OCI-LY7 (cell line): ENCODE measurements at regions not wholly inside any gene's neighbourhood (a gene's known extent, or its start where the extent isn't known, plus 50 kb on each side); places are given as distances from the start of the nearest gene placed in this dataset.

Experiments
- BruUV-seq: library from RNA; stranded (reverse); fragments of 400-500 nt; replicated peaks from 2 replicates; lab custom pipeline; 2021; lab: Mats Ljungman, UMichigan
- CTCF ChIA-PET: fragments of 300-600 bp; sonication (Branson Sonifier 250); formaldehyde crosslinking; loops from one replicate; lab custom pipeline; 2022; ENCODE audit warnings: antibody characterized with exemption; ENCODE audit not compliant: unreplicated experiment; lab: Charles Lee
- POLR2A ChIA-PET: fragments of 300-600 bp; sonication (Branson Sonifier 250); formaldehyde crosslinking; loops from one replicate; lab custom pipeline; 2022; ENCODE audit warnings: antibody characterized with exemption; lab: Charles Lee
- DNase-seq: peaks from one replicate; pipeline ENCODE4 v3.0.0-alpha.2; 2015; ENCODE audit warnings: low spot score
- H2AFZ ChIP-seq: fragments of 200-600 bp; sonication (generic), shearing (Covaris generic); 2 replicates; pipeline ENCODE4 v1.6.1; 2014; ENCODE audit warnings: mild to moderate bottlenecking, antibody characterized with exemption, low read length, moderate library complexity
- H3K27ac ChIP-seq: fragments of 200-600 bp; sonication (generic); 2 replicates; pipeline ENCODE4 v1.5.1; 2014; ENCODE audit warnings: mixed run types, low read depth, mild to moderate bottlenecking, moderate library complexity, low read length, inconsistent platforms; ENCODE audit not compliant: poor library complexity, severe bottlenecking
- H3K36me3 ChIP-seq: fragments of 200-600 bp; sonication (generic); 2 replicates; pipeline ENCODE4 v1.6.1; 2014; ENCODE audit warnings: mild to moderate bottlenecking, antibody characterized with exemption, low read length, moderate library complexity, mixed read lengths; ENCODE audit not compliant: insufficient read depth
- H3K4me1 ChIP-seq: fragments of 200-600 bp; sonication (generic); 2 replicates; pipeline ENCODE4 v1.5.1; 2014; ENCODE audit warnings: mild to moderate bottlenecking, low read length; ENCODE audit not compliant: insufficient read depth, poor library complexity, severe bottlenecking
- H3K4me2 ChIP-seq: fragments of 200-600 bp; sonication (generic); 2 replicates; pipeline ENCODE4 v1.6.1; 2014; ENCODE audit warnings: mild to moderate bottlenecking, low read length
- H3K4me3 ChIP-seq: fragments of 200-600 bp; sonication (generic); 2 replicates; pipeline ENCODE4 v1.5.1; 2014; ENCODE audit warnings: mild to moderate bottlenecking, low read depth, low read length; ENCODE audit not compliant: poor library complexity, severe bottlenecking
- H3K79me2 ChIP-seq: fragments of 200-600 bp; sonication (generic); 2 replicates; pipeline ENCODE4 v1.6.1; 2016; ENCODE audit warnings: low read depth, mild to moderate bottlenecking, low read length, moderate library complexity, mixed read lengths; ENCODE audit not compliant: insufficient read depth
- H3K9me2 ChIP-seq: fragments of 200-600 bp; sonication (generic); 2 replicates; pipeline ENCODE4 v1.6.1; 2016; ENCODE audit warnings: mild to moderate bottlenecking, low read length, mixed read lengths; ENCODE audit not compliant: insufficient read depth
- H3K9me3 ChIP-seq: fragments of 200-600 bp; sonication (generic); 2 replicates; pipeline ENCODE4 v1.6.1; 2014; ENCODE audit warnings: mild to moderate bottlenecking, mixed run types, low read length, mixed read lengths
- H4K20me1 ChIP-seq: fragments of 200-600 bp; sonication (generic); 2 replicates; pipeline ENCODE4 v1.6.1; 2014; ENCODE audit warnings: mild to moderate bottlenecking, antibody characterized with exemption, low read length, moderate library complexity, mixed read lengths; ENCODE audit not compliant: insufficient read depth
- CTCF ChIP-seq: fragments of 200-600 bp; sonication (generic); conservative IDR thresholded peaks from 2 replicates; pipeline ENCODE4 v1.5.1; 2014; ENCODE audit warnings: mild to moderate bottlenecking, antibody characterized with exemption, low read length, moderate library complexity, mixed read lengths
- EZH2phosphoT487 ChIP-seq: fragments of 200-600 bp; sonication (generic); IDR thresholded peaks from 2 replicates; pipeline ENCODE4 v1.6.1; 2018; ENCODE audit warnings: low read depth, borderline replicate concordance, mild to moderate bottlenecking, mixed run types, antibody characterized with exemption, low read length, moderate library complexity, mixed read lengths
- intact Hi-C: fragments of 100-400 bp; cut with micrococcal nuclease; formaldehyde crosslinking; loops from one replicate; pipeline ENCODE4 v1.10.0; 2022; ENCODE audit not compliant: unreplicated experiment

- intact Hi-C loops = no loop called here
- Histone ChIP-seq H2AFZ (no peak overlapping the region), H3K9me2 (no peaks in the 10 kb centered on the region), H3K36me3 (no peaks in the 10 kb centered on the region), H4K20me1 (no peaks in the 10 kb centered on the region), H3K4me1 (no peaks in the 10 kb centered on the region), H3K4me2 (no peak overlapping the region), H3K79me2 (no peaks in the 10 kb centered on the region), H3K9me3 (no peaks in the 10 kb centered on the region), H3K27ac (no peak overlapping the region), H3K4me3 (no peak overlapping the region)
- ChIA-PET CTCF (no interaction called here), POLR2A (interaction anchor here (0.6 to 0.7 kb wide), 2 partner anchors 8 to 370 kb away, joined by 3 to 4 read pairs; no protein-coding TSS in a partner anchor)
- TF ChIP-seq EZH2phosphoT487 = no peak
- no peak for TF ChIP-seq CTCF
- no TSS peak for BruUV-seq
- DNase-seq = no peak
Measured at GRCh38 chr13:48909056-48909389, 66.7 kb upstream of the FNDC3A start.

GRCh38 chr13:48910686-48911085, 65.0 kb upstream of the FNDC3A start:
- Histone ChIP-seq H3K4me1 (no peaks in the 10 kb centered on the region), H3K27ac (no peak overlapping the region), H3K36me3 (no peaks in the 10 kb centered on the region), H2AFZ (no peak overlapping the region), H3K4me3 (no peak overlapping the region), H3K79me2 (no peaks in the 10 kb centered on the region), H3K9me2 (no peaks in the 10 kb centered on the region), H3K4me2 (no peak overlapping the region), H4K20me1 (no peaks in the 10 kb centered on the region), H3K9me3 (no peaks in the 10 kb centered on the region)
- DNase-seq = no peak
- BruUV-seq = no TSS peak
- TF ChIP-seq CTCF (no peak), EZH2phosphoT487 (no peak)
- ChIA-PET POLR2A (interaction anchor here (0.9 to 1.2 kb wide), 4 partner anchors 9 to 51 kb away, joined by 3 to 4 read pairs (median 3); no protein-coding TSS in a partner anchor), CTCF (no interaction called here)
- intact Hi-C loops = no loop called here

GRCh38 chr13:48919751-48920150, 56.0 kb upstream of the FNDC3A start:
- H3K4me1 ChIP-seq = no peaks in the 10 kb centered on the region
- POLR2A ChIA-PET = interaction anchor here (0.8 kb wide), 1 partner anchor 9 kb away, joined by 3 read pairs; no protein-coding TSS in a partner anchor
- CTCF ChIA-PET = no interaction called here

More at GRCh38 chr13:48919751-48920150, 56.0 kb upstream of the FNDC3A start:
- Histone ChIP-seq H2AFZ (no peak overlapping the region), H3K4me3 (no peak overlapping the region), H3K9me2 (no peaks in the 10 kb centered on the region), H3K9me3 (no peaks in the 10 kb centered on the region), H3K27ac (no peak overlapping the region), H3K4me2 (no peak overlapping the region), H3K36me3 (no peaks in the 10 kb centered on the region), H4K20me1 (no peaks in the 10 kb centered on the region), H3K79me2 (no peaks in the 10 kb centered on the region)
- TF ChIP-seq CTCF (no peak), EZH2phosphoT487 (no peak)
- DNase-seq = no peak
- intact Hi-C loops = no loop called here
- no TSS peak for BruUV-seq
